ENCODE measurements at regions not wholly inside any gene's neighbourhood (a gene's known extent, or its start where the extent isn't known, plus 50 kb on each side); places are given as distances from the start of the nearest gene placed in this dataset.

- no peaks in the 10 kb centered on the region for H3K36me3 ChIP-seq (ENCODE audit: control insufficient read depth in 2 of 2, extremely low read depth in 1 of 2, insufficient read depth in 1 of 2, low read length in 1 of 2)
- ChIA-PET CTCF (no interaction called here), POLR2A (no interaction called here)
- Mint-ChIP-seq H3K36me3 (no peaks in the 10 kb centered on the region), H3K27ac (no peak overlapping the region), H3K9me3 (no peaks in the 10 kb centered on the region), H3K27me3 (peaks cover 0 to 5% of the 10 kb centered on the region in 2 donors), H3K4me1 (no peaks in the 10 kb centered on the region), H3K4me3 (no peak overlapping the region)
- H3K27me3 ChIP-seq (replicated peaks in 1 of 2; ENCODE audit: control insufficient read depth in 2 of 2, extremely low read depth in 1 of 2, insufficient read depth in 2 of 2, low read length in 1 of 2), result no peaks in the 10 kb centered on the region
- ATAC-seq (replicated peaks in 1 of 4) (no peak), DNase-seq (no peak)
- no peak overlapping the region for H3K4me3 ChIP-seq (ENCODE audit: control insufficient read depth in 1 of 2, extremely low read depth in 1 of 2, low read length in 1 of 2)
- 83% methylated on average over 1 of the region's 1 CpG for WGBS (ENCODE audit: insufficient coverage)
- H3K27ac ChIP-seq (ENCODE audit: low read length), result no peak overlapping the region
- no peaks in the 10 kb centered on the region for H3K9me3 ChIP-seq
- no peaks in the 10 kb centered on the region for H3K4me1 ChIP-seq (ENCODE audit: control insufficient read depth in 1 of 2, extremely low read depth in 1 of 2, insufficient read depth in 2 of 2, low read length in 2 of 2)
Observed at GRCh38 chr2:150608341-150608740, 120.9 kb upstream of the RND3 start.

- H3K27me3 ChIP-seq (replicated peaks in 1 of 2; ENCODE audit: control insufficient read depth in 2 of 2, extremely low read depth in 1 of 2, insufficient read depth in 2 of 2, low read length in 1 of 2), result no peaks in the 10 kb centered on the region
- no peak overlapping the region for H3K27ac Mint-ChIP-seq
- peaks cover 0 to under 1% of the 10 kb centered on the region in 2 donors for H3K27me3 Mint-ChIP-seq
- ChIA-PET POLR2A (no interaction called here), CTCF (no interaction called here)
- no peak overlapping the region for H3K4me3 ChIP-seq (ENCODE audit: control insufficient read depth in 1 of 2, extremely low read depth in 1 of 2, low read length in 1 of 2)
- H3K36me3 ChIP-seq (ENCODE audit: control insufficient read depth in 2 of 2, extremely low read depth in 1 of 2, insufficient read depth in 1 of 2, low read length in 1 of 2), result no peaks in the 10 kb centered on the region
- H3K9me3 Mint-ChIP-seq, result no peaks in the 10 kb centered on the region
- no peaks in the 10 kb centered on the region for H3K9me3 ChIP-seq
- no peaks in the 10 kb centered on the region for H3K36me3 Mint-ChIP-seq
- H3K4me1 ChIP-seq (ENCODE audit: control insufficient read depth in 1 of 2, extremely low read depth in 1 of 2, insufficient read depth in 2 of 2, low read length in 2 of 2), result no peaks in the 10 kb centered on the region
- no peak overlapping the region for H3K27ac ChIP-seq (ENCODE audit: low read length)
- DNase-seq (no peak), ATAC-seq (replicated peaks in 1 of 4) (no peak)
- H3K4me3 Mint-ChIP-seq, result no peak overlapping the region
- H3K4me1 Mint-ChIP-seq, result no peaks in the 10 kb centered on the region
Observed at GRCh38 chr2:150607390-150607811, 119.9 kb upstream of the RND3 start.

GRCh38 chr2:150606380-150607060, 119.1 kb upstream of the RND3 start:
- Histone ChIP-seq H3K4me3 (ENCODE audit: control insufficient read depth in 1 of 2, extremely low read depth in 1 of 2, low read length in 1 of 2) (no peak overlapping the region), H3K9me3 (no peaks in the 10 kb centered on the region), H3K36me3 (ENCODE audit: control insufficient read depth in 2 of 2, extremely low read depth in 1 of 2, insufficient read depth in 1 of 2, low read length in 1 of 2) (no peaks in the 10 kb centered on the region), H3K27ac (ENCODE audit: low read length) (no peak overlapping the region), H3K27me3 (replicated peaks in 1 of 2; ENCODE audit: control insufficient read depth in 2 of 2, extremely low read depth in 1 of 2, insufficient read depth in 2 of 2, low read length in 1 of 2) (no peaks in the 10 kb centered on the region), H3K4me1 (ENCODE audit: control insufficient read depth in 1 of 2, extremely low read depth in 1 of 2, insufficient read depth in 2 of 2, low read length in 2 of 2) (no peaks in the 10 kb centered on the region)
- ChIA-PET POLR2A (no interaction called here), CTCF (interaction anchor here in 1 of 2 donors (0.6 kb wide), 1 partner anchor 978 kb away, joined by 3 read pairs; no protein-coding TSS in a partner anchor)
- Mint-ChIP-seq H3K4me3 (no peak overlapping the region), H3K4me1 (no peaks in the 10 kb centered on the region), H3K9me3 (no peaks in the 10 kb centered on the region), H3K27ac (no peak overlapping the region), H3K36me3 (no peaks in the 10 kb centered on the region), H3K27me3 (no peaks in the 10 kb centered on the region)
- ATAC-seq (replicated peaks in 1 of 4), result no peak
- DNase-seq, result no peak

- Mint-ChIP-seq H3K27ac (no peak overlapping the region), H3K36me3 (no peaks in the 10 kb centered on the region), H3K27me3 (no peaks in the 10 kb centered on the region), H3K4me1 (no peaks in the 10 kb centered on the region), H3K4me3 (no peak overlapping the region), H3K9me3 (no peaks in the 10 kb centered on the region)
- CTCF ChIA-PET, result interaction anchor here in 1 of 2 donors (0.6 kb wide), 1 partner anchor 977 kb away, joined by 3 read pairs; no protein-coding TSS in a partner anchor
- H3K4me3 ChIP-seq (ENCODE audit: control insufficient read depth in 1 of 2, extremely low read depth in 1 of 2, low read length in 1 of 2), result no peak overlapping the region
- H3K27me3 ChIP-seq (replicated peaks in 1 of 2; ENCODE audit: control insufficient read depth in 2 of 2, extremely low read depth in 1 of 2, insufficient read depth in 2 of 2, low read length in 1 of 2), result no peaks in the 10 kb centered on the region
- POLR2A ChIA-PET, result no interaction called here
- DNase-seq (no peak), ATAC-seq (replicated peaks in 1 of 4) (no peak)
- H3K27ac ChIP-seq (ENCODE audit: low read length), result no peak overlapping the region
- H3K9me3 ChIP-seq, result no peaks in the 10 kb centered on the region
- no peaks in the 10 kb centered on the region for H3K36me3 ChIP-seq (ENCODE audit: control insufficient read depth in 2 of 2, extremely low read depth in 1 of 2, insufficient read depth in 1 of 2, low read length in 1 of 2)
- WGBS (ENCODE audit: insufficient coverage), result no CpG with 5 or more reads among the region's 3 CpGs
- H3K4me1 ChIP-seq (ENCODE audit: control insufficient read depth in 1 of 2, extremely low read depth in 1 of 2, insufficient read depth in 2 of 2, low read length in 2 of 2), result no peaks in the 10 kb centered on the region
Observed at GRCh38 chr2:150605664-150606063, 118.2 kb upstream of the RND3 start.

- ChIA-PET POLR2A (no interaction called here), CTCF (no interaction called here)
- no peaks in the 10 kb centered on the region for H3K9me3 Mint-ChIP-seq
- no CpG with 5 or more reads among the region's 6 CpGs for WGBS (ENCODE audit: insufficient coverage)
- no peaks in the 10 kb centered on the region for H3K4me1 ChIP-seq (ENCODE audit: control insufficient read depth in 1 of 2, extremely low read depth in 1 of 2, insufficient read depth in 2 of 2, low read length in 2 of 2)
- ATAC-seq (replicated peaks in 1 of 4), result no peak
- H3K4me1 Mint-ChIP-seq, result no peaks in the 10 kb centered on the region
- H3K27me3 ChIP-seq (replicated peaks in 1 of 2; ENCODE audit: control insufficient read depth in 2 of 2, extremely low read depth in 1 of 2, insufficient read depth in 2 of 2, low read length in 1 of 2), result no peaks in the 10 kb centered on the region
- H3K9me3 ChIP-seq, result no peaks in the 10 kb centered on the region
- H3K27me3 Mint-ChIP-seq, result no peaks in the 10 kb centered on the region
- no peak overlapping the region for H3K4me3 ChIP-seq (ENCODE audit: control insufficient read depth in 1 of 2, extremely low read depth in 1 of 2, low read length in 1 of 2)
- H3K36me3 Mint-ChIP-seq, result no peaks in the 10 kb centered on the region
- no peak overlapping the region for H3K4me3 Mint-ChIP-seq
- no peak for DNase-seq
- H3K27ac ChIP-seq (ENCODE audit: low read length), result no peak overlapping the region
- no peaks in the 10 kb centered on the region for H3K36me3 ChIP-seq (ENCODE audit: control insufficient read depth in 2 of 2, extremely low read depth in 1 of 2, insufficient read depth in 1 of 2, low read length in 1 of 2)
- no peak overlapping the region for H3K27ac Mint-ChIP-seq
Observed at GRCh38 chr2:150601280-150602038, 114.0 kb upstream of the RND3 start.

GRCh38 chr2:150599889-150600288, 112.4 kb upstream of the RND3 start:
- H3K4me3 ChIP-seq (ENCODE audit: control insufficient read depth in 1 of 2, extremely low read depth in 1 of 2, low read length in 1 of 2), result no peak overlapping the region

More at GRCh38 chr2:150599889-150600288, 112.4 kb upstream of the RND3 start:
- no peaks in the 10 kb centered on the region for H3K4me1 Mint-ChIP-seq
- no peaks in the 10 kb centered on the region for H3K9me3 Mint-ChIP-seq
- POLR2A ChIA-PET, result no interaction called here
- Histone ChIP-seq H3K36me3 (ENCODE audit: control insufficient read depth in 2 of 2, extremely low read depth in 1 of 2, insufficient read depth in 1 of 2, low read length in 1 of 2) (no peaks in the 10 kb centered on the region), H3K27me3 (replicated peaks in 1 of 2; ENCODE audit: control insufficient read depth in 2 of 2, extremely low read depth in 1 of 2, insufficient read depth in 2 of 2, low read length in 1 of 2) (no peaks in the 10 kb centered on the region), H3K27ac (ENCODE audit: low read length) (no peak overlapping the region), H3K9me3 (no peaks in the 10 kb centered on the region), H3K4me1 (ENCODE audit: control insufficient read depth in 1 of 2, extremely low read depth in 1 of 2, insufficient read depth in 2 of 2, low read length in 2 of 2) (no peaks in the 10 kb centered on the region)
- CTCF ChIA-PET, result no interaction called here
- no peak for DNase-seq
- ATAC-seq (replicated peaks in 1 of 4), result no peak
- no peak overlapping the region for H3K4me3 Mint-ChIP-seq
- H3K27me3 Mint-ChIP-seq, result no peaks in the 10 kb centered on the region
- no peak overlapping the region for H3K27ac Mint-ChIP-seq
- no peaks in the 10 kb centered on the region for H3K36me3 Mint-ChIP-seq

All from T-cell (primary cell).